SK-N-SH (cell line): ENCODE measurements at regions not wholly inside any gene's neighbourhood (a gene's known extent, or its start where the extent isn't known, plus 50 kb on each side); places are given as distances from the start of the nearest gene placed in this dataset.

Source experiments
- CTCF ChIA-PET: fragments of 300-600, 350-600 bp; formaldehyde crosslinking; extraction: SDS; loops from one replicate; lab custom pipeline; 2021; lab: Yijun Ruan, JAX
- POLR2A ChIA-PET: fragments of 350-600 bp; sonication (Branson Sonifier 250); formaldehyde crosslinking; extraction: SDS; loops from one replicate; lab custom pipeline; 2020; ENCODE audit warnings: antibody characterized with exemption, inconsistent platforms; lab: Yijun Ruan, JAX
- DNase-seq: peaks from one replicate; pipeline ENCODE4 v3.0.0; 2012
- H2AFZ ChIP-seq: fragments of 200-600 bp; sonication (generic); 2 replicates; pipeline ENCODE4 v1.8.1; 2016; ENCODE audit warnings: antibody characterized with exemption, mild to moderate bottlenecking, low read depth
- H3F3A ChIP-seq: fragments of 200-600 bp; sonication (generic); replicated peaks from 2 replicates; pipeline ENCODE3; 2016; ENCODE audit warnings: antibody characterized with exemption, mild to moderate bottlenecking; ENCODE audit not compliant: insufficient read depth
- H3K27ac ChIP-seq, 2 experiments: fragments of 200-500 bp in 1 of 2; fragments of 200-600 bp in 1 of 2; sonication (Bioruptor generic) in 1 of 2; sonication (generic), shearing (Covaris generic) in 1 of 2; 2 replicates each; pipeline versions ENCODE4 v1.5.1 to v1.6.1; 2014 to 2016; ENCODE audit warnings: low read depth in 2 of 2, inconsistent platforms in 1 of 2, low read length in 1 of 2, mild to moderate bottlenecking in 1 of 2, mixed read lengths in 1 of 2
- H3K27me3 ChIP-seq: fragments of 200-600 bp; sonication (generic), shearing (Covaris generic); 2 replicates; pipeline ENCODE4 v1.6.1; 2016; ENCODE audit warnings: mixed run types; ENCODE audit not compliant: insufficient read depth
- H3K36me3 ChIP-seq, 2 experiments: fragments of 200-500 bp in 1 of 2; fragments of 200-600 bp in 1 of 2; sonication (Bioruptor generic) in 1 of 2; sonication (generic) in 1 of 2; replicated peaks in 1 of 2; 2 replicates each; pipeline versions ENCODE3 to v1.5.1; 2014 to 2016; ENCODE audit warnings: low read length in 1 of 2, mild to moderate bottlenecking in 1 of 2; ENCODE audit not compliant: insufficient read depth in 2 of 2, control insufficient read depth in 1 of 2
- H3K4me1 ChIP-seq, 2 experiments: fragments of 200-500 bp in 1 of 2; fragments of 200-600 bp in 1 of 2; sonication (Bioruptor generic) in 1 of 2; sonication (generic), shearing (Covaris generic) in 1 of 2; 2 replicates each; pipeline versions ENCODE4 v1.5.1 to v1.6.1; 2014 to 2016; ENCODE audit warnings: low read depth in 1 of 2, low read length in 1 of 2, mixed run types in 1 of 2; ENCODE audit not compliant: insufficient read depth in 2 of 2, control insufficient read depth in 1 of 2
- H3K4me2 ChIP-seq: fragments of 200-600 bp; sonication (generic), shearing (Covaris generic); 2 replicates; pipeline ENCODE4 v1.6.1; 2017; ENCODE audit warnings: mixed run types
- H3K4me3 ChIP-seq, 2 experiments: fragments of 200-500 bp in 1 of 2; fragments of 200-600 bp in 1 of 2; sonication (Bioruptor generic) in 1 of 2; sonication (generic), shearing (Covaris generic) in 1 of 2; 2 replicates each; pipeline versions ENCODE4 v1.5.1 to v1.8.1; 2014 to 2016; ENCODE audit warnings: low read depth in 2 of 2, inconsistent platforms in 1 of 2, low read length in 1 of 2, mild to moderate bottlenecking in 1 of 2, mixed read lengths in 1 of 2, moderate library complexity in 1 of 2
- H3K79me2 ChIP-seq: fragments of 200-600 bp; sonication (generic); 2 replicates; pipeline ENCODE4 v1.8.1; 2017; ENCODE audit warnings: mild to moderate bottlenecking; ENCODE audit not compliant: insufficient read depth
- H3K9ac ChIP-seq: fragments of 200-600 bp; sonication (generic); 2 replicates; pipeline ENCODE4 v1.6.1; 2017; ENCODE audit warnings: mixed run types
- H3K9me2 ChIP-seq: fragments of 200-600 bp; sonication (generic); 2 replicates; pipeline ENCODE4 v1.6.1; 2017; ENCODE audit warnings: mixed run types
- H3K9me3 ChIP-seq: fragments of 200-600 bp; sonication (generic); 2 replicates; pipeline ENCODE4 v1.6.1; 2017; ENCODE audit warnings: mixed run types, mild to moderate bottlenecking, moderate library complexity
- H4K20me1 ChIP-seq: fragments of 200-600 bp; sonication (generic); 2 replicates; pipeline ENCODE4 v1.6.1; 2017; ENCODE audit warnings: mild to moderate bottlenecking, mixed run types; ENCODE audit not compliant: insufficient read depth
- CTCF ChIP-seq: fragments of 200-600 bp; sonication (generic); IDR thresholded peaks from 2 replicates; pipeline ENCODE4 v1.6.1; 2017; ENCODE audit warnings: antibody characterized with exemption, mild to moderate bottlenecking, moderate library complexity
- ELF1 ChIP-seq: IDR thresholded peaks from 2 replicates; pipeline ENCODE4 v1.4.0; 2012
- FOSL2 ChIP-seq: IDR thresholded peaks from 2 replicates; pipeline ENCODE4 v1.4.0; 2012; ENCODE audit warnings: low read depth, mild to moderate bottlenecking, moderate library complexity, borderline replicate concordance
- GABPA ChIP-seq: IDR thresholded peaks from 2 replicates; pipeline ENCODE4 v1.4.0; 2012; ENCODE audit warnings: low read depth, mild to moderate bottlenecking
- IRF3 ChIP-seq: fragments of 150-350 bp; IDR thresholded peaks from 2 replicates; pipeline ENCODE4 v1.6.1; 2016; ENCODE audit warnings: mild to moderate bottlenecking, low read depth, low read length
- JUND ChIP-seq: IDR thresholded peaks from 2 replicates; pipeline ENCODE4 v1.4.0; 2012
- MAX ChIP-seq: IDR thresholded peaks from 2 replicates; pipeline ENCODE4 v1.4.0; 2012; ENCODE audit warnings: low read depth
- MEF2A ChIP-seq: IDR thresholded peaks from 2 replicates; pipeline ENCODE4 v1.4.0; 2012; ENCODE audit warnings: low read depth, borderline replicate concordance
- NRF1 ChIP-seq: IDR thresholded peaks from 2 replicates; pipeline ENCODE4 v1.6.1; 2012; ENCODE audit warnings: low read depth, mild to moderate bottlenecking, low read length
- PBX3 ChIP-seq: IDR thresholded peaks from 2 replicates; pipeline ENCODE4; 2012
- POLR2AphosphoS5 ChIP-seq: IDR thresholded peaks from 2 replicates; pipeline ENCODE4 v1.6.1; 2012; ENCODE audit warnings: low read depth, low read length
- RFX5 ChIP-seq: IDR thresholded peaks from 2 replicates; pipeline ENCODE4 v1.6.1; 2012; ENCODE audit warnings: mild to moderate bottlenecking, improper control_type of control experiment, low read length
- SMC3 ChIP-seq: IDR thresholded peaks from 2 replicates; pipeline ENCODE4 v1.6.1; 2012; ENCODE audit warnings: low read depth, low read length, improper control_type of control experiment
- TAF1 ChIP-seq: IDR thresholded peaks from 2 replicates; pipeline ENCODE4 v1.6.1; 2012; ENCODE audit warnings: low read depth, mild to moderate bottlenecking, low read length, moderate library complexity, borderline replicate concordance
- TEAD4 ChIP-seq: IDR thresholded peaks from 2 replicates; pipeline ENCODE4 v1.4.0; 2012; ENCODE audit warnings: mild to moderate bottlenecking, borderline replicate concordance; ENCODE audit not compliant: insufficient read depth
- USF1 ChIP-seq: IDR thresholded peaks from 2 replicates; pipeline ENCODE4 v1.4.0; 2012; ENCODE audit warnings: low read depth, borderline replicate concordance
- USF2 ChIP-seq: fragments of 150-350 bp; IDR thresholded peaks from 2 replicates; pipeline ENCODE4 v1.6.1; 2017; ENCODE audit warnings: antibody characterized with exemption, low read length, low read depth, borderline replicate concordance
- ZBTB33 ChIP-seq: IDR thresholded peaks from 2 replicates; pipeline ENCODE4 v1.4.0; 2012; ENCODE audit warnings: low read depth, borderline replicate concordance
- WGBS: methylation state at CpG from one replicate; pipeline ENCODE4 v1.1.6; 2017; ENCODE audit warnings: low lambda C conversion rate; 5-methylcytosine and 5-hydroxymethylcytosine counted together

GRCh38 chrX:107505223-107505622 lies 55.8 kb downstream of the FRMPD3 start:
- Histone ChIP-seq H3K27me3 (peaks cover 51% of the 10 kb centered on the region), H3K36me3 (no peaks in the 10 kb centered on the region), H3K4me1 (no peaks in the 10 kb centered on the region), H3K9me2 (no peaks in the 10 kb centered on the region), H3K9ac (no peak overlapping the region), H3K9me3 (no peaks in the 10 kb centered on the region), H2AFZ (no peak overlapping the region), H3F3A (no peaks in the 10 kb centered on the region), H4K20me1 (no peaks in the 10 kb centered on the region), H3K4me3 (no peak overlapping the region), H3K79me2 (no peaks in the 10 kb centered on the region), H3K4me2 (no peak overlapping the region), H3K27ac (no peak overlapping the region)
- WGBS = 24% methylated on average over 2 of the region's 2 CpGs
- ChIA-PET POLR2A (no interaction called here), CTCF (no interaction called here)
- no peak for DNase-seq
- TF ChIP-seq GABPA = no peak
- no peak for TF ChIP-seq USF2
- no peak for TF ChIP-seq USF1
- TF ChIP-seq MEF2A = no peak
- no peak for TF ChIP-seq POLR2AphosphoS5
- no peak for TF ChIP-seq TEAD4
- TF ChIP-seq JUND = no peak
- no peak for TF ChIP-seq NRF1
- no peak for TF ChIP-seq PBX3
- TF ChIP-seq IRF3 = no peak

GRCh38 chrX:107506596-107507031 lies 57.2 kb downstream of the FRMPD3 start:
- Histone ChIP-seq H3K36me3 (no peaks in the 10 kb centered on the region), H3F3A (no peaks in the 10 kb centered on the region), H3K9me3 (no peaks in the 10 kb centered on the region), H3K27me3 (peaks cover 48% of the 10 kb centered on the region), H3K9ac (no peak overlapping the region), H3K4me2 (no peak overlapping the region), H3K4me1 (no peaks in the 10 kb centered on the region), H3K4me3 (no peak overlapping the region; a peak in 1 of 4 replicates), H4K20me1 (no peaks in the 10 kb centered on the region), H2AFZ (no peak overlapping the region), H3K9me2 (no peaks in the 10 kb centered on the region), H3K27ac (no peak overlapping the region), H3K79me2 (no peaks in the 10 kb centered on the region)
- WGBS = 1% methylated on average over 22 of the region's 29 CpGs
- CTCF ChIA-PET = no interaction called here
- POLR2A ChIA-PET = no interaction called here
- peak; percentile 33 for DNase-seq
- TF ChIP-seq PBX3 (no peak), CTCF (no peak), FOSL2 (no peak), SMC3 (no peak), POLR2AphosphoS5 (no peak), RFX5 (no peak), TAF1 (no peak), USF2 (no peak), ZBTB33 (no peak), MAX (no peak), TEAD4 (no peak), ELF1 (no peak)
